ENCODE measurements at regions not wholly inside any gene's neighbourhood (a gene's known extent, or its start where the extent isn't known, plus 50 kb on each side); places are given as distances from the start of the nearest gene placed in this dataset.
A peak's percentile ranks its signal among the peaks of the same experiment; 100 is the strongest.

- Histone ChIP-seq H2AFZ (ENCODE audit: low read length) (no peak overlapping the region), H3K9me3 (ENCODE audit: control insufficient read depth, insufficient read depth, low read depth, low read length) (no peaks in the 10 kb centered on the region), H3K27ac (ENCODE audit: insufficient read depth, low read length) (no peak overlapping the region), H3K4me2 (ENCODE audit: extremely low read depth, insufficient read depth, low read length) (no peak overlapping the region), H3K36me3 (ENCODE audit: control insufficient read depth, insufficient read depth, low read length) (no peaks in the 10 kb centered on the region), H3K4me1 (ENCODE audit: control insufficient read depth, extremely low read depth, insufficient read depth, low read length) (no peaks in the 10 kb centered on the region), H3K27me3 (ENCODE audit: control insufficient read depth, insufficient read depth, low read length) (no peaks in the 10 kb centered on the region), H3K4me3 (replicated peaks in 1 of 4; ENCODE audit: control extremely low read depth in 1 of 4, insufficient read depth in 1 of 4, low read depth in 3 of 4, low read length in 4 of 4) (no peak overlapping the region), H4K20me1 (ENCODE audit: control insufficient read depth, extremely low read depth, insufficient read depth, low read length) (no peaks in the 10 kb centered on the region), H3K9ac (ENCODE audit: insufficient read depth, low read length) (no peak overlapping the region), H3K79me2 (ENCODE audit: control insufficient read depth, insufficient read depth, low read length) (no peaks in the 10 kb centered on the region)
- no peak for DNase-seq (ENCODE audit: low read depth in 2 of 2)
- TF ChIP-seq, protein P1, sequence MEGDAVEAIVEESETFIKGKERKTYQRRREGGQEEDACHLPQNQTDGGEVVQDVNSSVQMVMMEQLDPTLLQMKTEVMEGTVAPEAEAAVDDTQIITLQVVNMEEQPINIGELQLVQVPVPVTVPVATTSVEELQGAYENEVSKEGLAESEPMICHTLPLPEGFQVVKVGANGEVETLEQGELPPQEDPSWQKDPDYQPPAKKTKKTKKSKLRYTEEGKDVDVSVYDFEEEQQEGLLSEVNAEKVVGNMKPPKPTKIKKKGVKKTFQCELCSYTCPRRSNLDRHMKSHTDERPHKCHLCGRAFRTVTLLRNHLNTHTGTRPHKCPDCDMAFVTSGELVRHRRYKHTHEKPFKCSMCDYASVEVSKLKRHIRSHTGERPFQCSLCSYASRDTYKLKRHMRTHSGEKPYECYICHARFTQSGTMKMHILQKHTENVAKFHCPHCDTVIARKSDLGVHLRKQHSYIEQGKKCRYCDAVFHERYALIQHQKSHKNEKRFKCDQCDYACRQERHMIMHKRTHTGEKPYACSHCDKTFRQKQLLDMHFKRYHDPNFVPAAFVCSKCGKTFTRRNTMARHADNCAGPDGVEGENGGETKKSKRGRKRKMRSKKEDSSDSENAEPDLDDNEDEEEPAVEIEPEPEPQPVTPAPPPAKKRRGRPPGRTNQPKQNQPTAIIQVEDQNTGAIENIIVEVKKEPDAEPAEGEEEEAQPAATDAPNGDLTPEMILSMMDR (conservative IDR thresholded peaks at IDR 0.05 in 1 of 2, IDR thresholded peaks at IDR 0.05 in 1 of 2; ENCODE audit: low read depth in 1 of 2, low read length in 2 of 2) = no peak
These were observed 219.0 kb upstream of the DKK2 start for GRCh38 chr4:107255114-107255513.

- no peaks in the 10 kb centered on the region for H3K36me3 ChIP-seq (ENCODE audit: control insufficient read depth, insufficient read depth, low read length)
- no peak overlapping the region for H2AFZ ChIP-seq (ENCODE audit: low read length)
- H3K27ac ChIP-seq (ENCODE audit: insufficient read depth, low read length) = no peak overlapping the region
- H3K4me1 ChIP-seq (ENCODE audit: control insufficient read depth, extremely low read depth, insufficient read depth, low read length) = no peaks in the 10 kb centered on the region
- no peak overlapping the region for H3K9ac ChIP-seq (ENCODE audit: insufficient read depth, low read length)
- H4K20me1 ChIP-seq (ENCODE audit: control insufficient read depth, extremely low read depth, insufficient read depth, low read length) = no peaks in the 10 kb centered on the region
- H3K27me3 ChIP-seq (ENCODE audit: control insufficient read depth, insufficient read depth, low read length) = no peaks in the 10 kb centered on the region
- no peak overlapping the region for H3K4me3 ChIP-seq (replicated peaks in 1 of 4; ENCODE audit: control extremely low read depth in 1 of 4, insufficient read depth in 1 of 4, low read depth in 3 of 4, low read length in 4 of 4)
- H3K9me3 ChIP-seq (ENCODE audit: control insufficient read depth, insufficient read depth, low read depth, low read length) = no peaks in the 10 kb centered on the region
- no peak overlapping the region for H3K4me2 ChIP-seq (ENCODE audit: extremely low read depth, insufficient read depth, low read length)
- TF ChIP-seq, protein P1 (conservative IDR thresholded peaks at IDR 0.05 in 1 of 2, IDR thresholded peaks at IDR 0.05 in 1 of 2; ENCODE audit: low read depth in 1 of 2, low read length in 2 of 2) = no peak
- TF ChIP-seq EZH2 (IDR thresholded peaks at IDR 0.05; ENCODE audit: low read length, missing control alignments) = no peak
- H3K79me2 ChIP-seq (ENCODE audit: control insufficient read depth, insufficient read depth, low read length) = no peaks in the 10 kb centered on the region
- no peak for DNase-seq (ENCODE audit: low read depth in 2 of 2)
These were observed 217.5 kb upstream of the DKK2 start for GRCh38 chr4:107253579-107254068.

- H3K36me3 ChIP-seq (ENCODE audit: control insufficient read depth, insufficient read depth, low read length) = no peaks in the 10 kb centered on the region
- peak in 1 of 2 donors; percentile 29 for DNase-seq (ENCODE audit: low read depth in 2 of 2)
- no peaks in the 10 kb centered on the region for H3K4me1 ChIP-seq (ENCODE audit: control insufficient read depth, extremely low read depth, insufficient read depth, low read length)
- H3K9ac ChIP-seq (ENCODE audit: insufficient read depth, low read length) = no peak overlapping the region
- no peak overlapping the region for H2AFZ ChIP-seq (ENCODE audit: low read length)
- H3K27ac ChIP-seq (ENCODE audit: insufficient read depth, low read length) = no peak overlapping the region
- H3K4me3 ChIP-seq (replicated peaks in 1 of 4; ENCODE audit: control extremely low read depth in 1 of 4, insufficient read depth in 1 of 4, low read depth in 3 of 4, low read length in 4 of 4) = no peak overlapping the region
- no peaks in the 10 kb centered on the region for H3K79me2 ChIP-seq (ENCODE audit: control insufficient read depth, insufficient read depth, low read length)
- no peak for TF ChIP-seq EZH2 (IDR thresholded peaks at IDR 0.05; ENCODE audit: low read length, missing control alignments)
- TF ChIP-seq, protein P1 (conservative IDR thresholded peaks at IDR 0.05 in 1 of 2, IDR thresholded peaks at IDR 0.05 in 1 of 2; ENCODE audit: low read depth in 1 of 2, low read length in 2 of 2) = no peak
- H3K27me3 ChIP-seq (ENCODE audit: control insufficient read depth, insufficient read depth, low read length) = no peaks in the 10 kb centered on the region
- no peaks in the 10 kb centered on the region for H3K9me3 ChIP-seq (ENCODE audit: control insufficient read depth, insufficient read depth, low read depth, low read length)
- no peaks in the 10 kb centered on the region for H4K20me1 ChIP-seq (ENCODE audit: control insufficient read depth, extremely low read depth, insufficient read depth, low read length)
- H3K4me2 ChIP-seq (ENCODE audit: extremely low read depth, insufficient read depth, low read length) = no peak overlapping the region
These were observed 217.0 kb upstream of the DKK2 start for GRCh38 chr4:107253090-107253489.
